ENCODE measurements at regions not wholly inside any gene's neighbourhood (a gene's known extent, or its start where the extent isn't known, plus 50 kb on each side); places are given as distances from the start of the nearest gene placed in this dataset.

DNA sequence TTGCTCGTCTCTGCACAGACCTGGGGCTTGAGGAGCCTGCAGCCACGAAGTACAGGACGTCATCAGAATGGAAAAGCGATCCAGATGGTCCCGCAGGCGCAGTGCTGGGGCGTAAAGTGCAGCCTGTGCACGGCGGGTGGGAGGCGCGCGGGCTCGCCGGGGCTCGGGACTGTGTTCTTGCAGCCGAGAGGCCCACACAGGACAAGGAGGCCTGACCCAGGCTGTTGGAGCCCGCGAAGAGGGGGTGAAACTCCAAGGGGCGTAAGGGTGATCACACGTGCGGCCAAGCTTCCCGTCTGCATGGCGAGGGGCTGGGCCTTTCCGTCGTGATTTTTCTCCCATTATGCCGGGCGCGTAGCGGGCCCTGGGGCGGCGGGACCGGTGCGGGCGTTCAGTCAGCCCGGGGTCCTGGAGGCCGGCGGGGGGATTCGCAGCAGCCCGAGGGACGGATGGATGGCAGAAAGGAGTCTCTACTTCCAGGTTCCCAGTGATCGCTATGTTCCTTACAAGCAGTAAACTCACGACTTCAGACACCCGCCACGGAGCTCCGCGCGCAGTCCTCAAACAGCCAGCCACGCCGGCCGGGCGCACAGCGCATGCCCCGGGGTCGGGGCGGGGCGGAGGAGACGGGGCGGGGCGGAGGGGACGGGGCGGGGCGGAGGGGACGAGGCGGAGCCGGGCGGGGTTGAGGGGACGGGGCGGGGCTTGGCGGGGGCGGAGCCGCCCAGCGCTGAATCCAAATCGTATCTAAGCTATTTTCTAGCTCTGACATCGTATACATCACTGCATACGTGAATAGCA lies 141.0 kb upstream of the KCNJ18 start (continued):
- TF ChIP-seq, protein P1, sequence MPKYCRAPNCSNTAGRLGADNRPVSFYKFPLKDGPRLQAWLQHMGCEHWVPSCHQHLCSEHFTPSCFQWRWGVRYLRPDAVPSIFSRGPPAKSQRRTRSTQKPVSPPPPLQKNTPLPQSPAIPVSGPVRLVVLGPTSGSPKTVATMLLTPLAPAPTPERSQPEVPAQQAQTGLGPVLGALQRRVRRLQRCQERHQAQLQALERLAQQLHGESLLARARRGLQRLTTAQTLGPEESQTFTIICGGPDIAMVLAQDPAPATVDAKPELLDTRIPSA (CRISPR knock-in tag; IDR thresholded peaks at IDR 0.05; ENCODE audit: borderline replicate concordance), result 0 out of 2 replicates have a peak, but pooled peaks have one; percentile 51
- no peak for TF ChIP-seq LCORL (IDR thresholded peaks at IDR 0.05)
- peak; percentile 51; the same call in 1 of the 2 replicates for TF ChIP-seq LCORL (CRISPR knock-in tag; IDR thresholded peaks at IDR 0.05)
- no peak for TF ChIP-seq ZNF850 (CRISPR knock-in tag; conservative IDR thresholded peaks at IDR 0.05)
- peak; percentile 54; the same call in 1 of the 2 replicates for TF ChIP-seq PITX1 (CRISPR knock-in tag; IDR thresholded peaks at IDR 0.05)
- TF ChIP-seq ZNF629 (CRISPR knock-in tag; conservative IDR thresholded peaks at IDR 0.05), result no peak; the same call in 1 of the 2 replicates
- TF ChIP-seq ZNF383 (CRISPR knock-in tag; IDR thresholded peaks at IDR 0.05; ENCODE audit: borderline replicate concordance), result no peak
- TF ChIP-seq KDM5A (IDR thresholded peaks at IDR 0.05; ENCODE audit: borderline replicate concordance, low read length), result peak; percentile 38; the same call in 1 of the 2 replicates
- TF ChIP-seq SP4 (CRISPR knock-in tag; IDR thresholded peaks at IDR 0.05), result peak; percentile 61; the same call in 1 of the 2 replicates
- TF ChIP-seq ZNF225 (CRISPR knock-in tag; IDR thresholded peaks at IDR 0.05), result peak; percentile 66; the same call in 1 of the 2 replicates
- 0 out of 2 replicates have a peak, but pooled peaks have one; percentile 21 for TF ChIP-seq DMAP1 (CRISPR knock-in tag; IDR thresholded peaks at IDR 0.05)
- TF ChIP-seq ZNF350 (CRISPR knock-in tag; IDR thresholded peaks at IDR 0.05; ENCODE audit: borderline replicate concordance, low read depth), result peak; percentile 79; the same call in 1 of the 2 replicates
- peak; percentile 36; the same call in 1 of the 2 replicates for TF ChIP-seq ZNF205 (CRISPR knock-in tag; IDR thresholded peaks at IDR 0.05)
- TF ChIP-seq CAMTA2 (CRISPR knock-in tag; IDR thresholded peaks at IDR 0.05; ENCODE audit: borderline replicate concordance), result no peak
- peak; percentile 49; the same call in 1 of the 2 replicates for TF ChIP-seq ZSCAN25 (CRISPR knock-in tag; IDR thresholded peaks at IDR 0.05)
- no peak for TF ChIP-seq TBL1XR1 (IDR thresholded peaks at IDR 0.05; ENCODE audit: borderline replicate concordance, low read length, partially characterized antibody)
- TF ChIP-seq, protein P2, sequence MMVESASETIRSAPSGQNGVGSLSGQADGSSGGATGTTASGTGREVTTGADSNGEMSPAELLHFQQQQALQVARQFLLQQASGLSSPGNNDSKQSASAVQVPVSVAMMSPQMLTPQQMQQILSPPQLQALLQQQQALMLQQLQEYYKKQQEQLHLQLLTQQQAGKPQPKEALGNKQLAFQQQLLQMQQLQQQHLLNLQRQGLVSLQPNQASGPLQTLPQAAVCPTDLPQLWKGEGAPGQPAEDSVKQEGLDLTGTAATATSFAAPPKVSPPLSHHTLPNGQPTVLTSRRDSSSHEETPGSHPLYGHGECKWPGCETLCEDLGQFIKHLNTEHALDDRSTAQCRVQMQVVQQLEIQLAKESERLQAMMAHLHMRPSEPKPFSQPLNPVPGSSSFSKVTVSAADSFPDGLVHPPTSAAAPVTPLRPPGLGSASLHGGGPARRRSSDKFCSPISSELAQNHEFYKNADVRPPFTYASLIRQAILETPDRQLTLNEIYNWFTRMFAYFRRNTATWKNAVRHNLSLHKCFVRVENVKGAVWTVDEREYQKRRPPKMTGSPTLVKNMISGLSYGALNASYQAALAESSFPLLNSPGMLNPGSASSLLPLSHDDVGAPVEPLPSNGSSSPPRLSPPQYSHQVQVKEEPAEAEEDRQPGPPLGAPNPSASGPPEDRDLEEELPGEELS (CRISPR knock-in tag; IDR thresholded peaks at IDR 0.05), result peak; percentile 29; the same call in 1 of the 2 replicates
- TF ChIP-seq NFKB2 (CRISPR knock-in tag; IDR thresholded peaks at IDR 0.05; ENCODE audit: borderline replicate concordance), result peak; percentile 43; the same call in 1 of the 2 replicates
- TF ChIP-seq HDAC2 (CRISPR knock-in tag; IDR thresholded peaks at IDR 0.05), result peak; percentile 34; the same call in 1 of the 2 replicates
- 0 out of 2 replicates have a peak, but pooled peaks have one; percentile 13 for TF ChIP-seq ELF1 (CRISPR knock-in tag; IDR thresholded peaks at IDR 0.05)
- peak; percentile 84 for TF ChIP-seq HNRNPLL (IDR thresholded peaks at IDR 0.05; ENCODE audit: low read depth, low read length, poor library complexity, severe bottlenecking)
- TF ChIP-seq ZSCAN31 (CRISPR knock-in tag; IDR thresholded peaks at IDR 0.05; ENCODE audit: low read depth), result no peak
- peak; percentile 75; the same call in 1 of the 2 replicates for TF ChIP-seq ZBTB7B (CRISPR knock-in tag; IDR thresholded peaks at IDR 0.05)
- no peak for TF ChIP-seq ZNF33A (CRISPR knock-in tag; IDR thresholded peaks at IDR 0.05; ENCODE audit: borderline replicate concordance)
- TF ChIP-seq, protein P3, sequence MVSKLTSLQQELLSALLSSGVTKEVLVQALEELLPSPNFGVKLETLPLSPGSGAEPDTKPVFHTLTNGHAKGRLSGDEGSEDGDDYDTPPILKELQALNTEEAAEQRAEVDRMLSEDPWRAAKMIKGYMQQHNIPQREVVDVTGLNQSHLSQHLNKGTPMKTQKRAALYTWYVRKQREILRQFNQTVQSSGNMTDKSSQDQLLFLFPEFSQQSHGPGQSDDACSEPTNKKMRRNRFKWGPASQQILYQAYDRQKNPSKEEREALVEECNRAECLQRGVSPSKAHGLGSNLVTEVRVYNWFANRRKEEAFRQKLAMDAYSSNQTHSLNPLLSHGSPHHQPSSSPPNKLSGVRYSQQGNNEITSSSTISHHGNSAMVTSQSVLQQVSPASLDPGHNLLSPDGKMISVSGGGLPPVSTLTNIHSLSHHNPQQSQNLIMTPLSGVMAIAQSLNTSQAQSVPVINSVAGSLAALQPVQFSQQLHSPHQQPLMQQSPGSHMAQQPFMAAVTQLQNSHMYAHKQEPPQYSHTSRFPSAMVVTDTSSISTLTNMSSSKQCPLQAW (CRISPR knock-in tag; IDR thresholded peaks at IDR 0.05), result peak; percentile 63; the same call in 1 of the 2 replicates

Data from HepG2 (cell line).